MM.1S (cell line): ENCODE measurements at regions not wholly inside any gene's neighbourhood (a gene's known extent, or its start where the extent isn't known, plus 50 kb on each side); places are given as distances from the start of the nearest gene placed in this dataset.

ENCODE experiments used
- DNase-seq: peaks from one replicate; pipeline ENCODE4 v3.0.0-alpha.2; 2015
- H2AFZ ChIP-seq: fragments of 300-600 bp; sonication (generic); 2 replicates; pipeline ENCODE4 v1.6.0; 2016; ENCODE audit warnings: antibody characterized with exemption, low read length
- H3F3A ChIP-seq: fragments of 300-600 bp; sonication (generic); 2 replicates; pipeline ENCODE4 v1.6.1; 2016; ENCODE audit warnings: mild to moderate bottlenecking, antibody characterized with exemption, low read length, moderate library complexity, mixed read lengths; ENCODE audit not compliant: insufficient read depth
- H3K27ac ChIP-seq: fragments of 300-600 bp; sonication (generic); 2 replicates; pipeline ENCODE4 v1.5.1; 2016; ENCODE audit warnings: mild to moderate bottlenecking, low read length
- H3K27me3 ChIP-seq: fragments of 300-600 bp; sonication (generic); replicated peaks from 2 replicates; pipeline ENCODE4 v1.6.0; 2016; ENCODE audit warnings: low read length; ENCODE audit not compliant: insufficient read depth
- H3K36me3 ChIP-seq: fragments of 300-600 bp; sonication (generic); replicated peaks from 2 replicates; pipeline ENCODE4 v1.6.1; 2016; ENCODE audit warnings: mild to moderate bottlenecking, low read length, mixed read lengths; ENCODE audit not compliant: insufficient read depth
- H3K4me1 ChIP-seq: fragments of 300-600 bp; sonication (generic); 2 replicates; pipeline ENCODE4 v1.6.1; 2016; ENCODE audit warnings: low read length, mixed read lengths
- H3K4me2 ChIP-seq: fragments of 300-600 bp; sonication (generic); 2 replicates; pipeline ENCODE4 v1.6.0; 2016; ENCODE audit warnings: low read depth, low read length
- H3K4me3 ChIP-seq: fragments of 300-600 bp; sonication (generic); 2 replicates; pipeline ENCODE4 v1.5.1; 2016; ENCODE audit warnings: low read length, mixed read lengths
- H3K79me2 ChIP-seq: fragments of 300-600 bp; sonication (generic); 2 replicates; pipeline ENCODE4 v1.6.1; 2016; ENCODE audit warnings: mixed run types, low read length, mixed read lengths
- H3K9ac ChIP-seq: fragments of 300-600 bp; sonication (generic); 2 replicates; pipeline ENCODE4 v1.6.1; 2016; ENCODE audit warnings: low read length, mixed read lengths
- H3K9me2 ChIP-seq: fragments of 300-600 bp; sonication (generic); replicated peaks from 2 replicates; pipeline ENCODE4 v1.6.1; 2016; ENCODE audit warnings: mild to moderate bottlenecking, low read length, mixed read lengths; ENCODE audit not compliant: insufficient read depth
- H3K9me3 ChIP-seq: fragments of 300-600 bp; sonication (generic); replicated peaks from 2 replicates; pipeline ENCODE4 v1.6.1; 2016; ENCODE audit warnings: mild to moderate bottlenecking, low read length, mixed read lengths; ENCODE audit not compliant: insufficient read depth
- H4K20me1 ChIP-seq: fragments of 300-600 bp; sonication (generic); 2 replicates; pipeline ENCODE4 v1.6.1; 2016; ENCODE audit warnings: mild to moderate bottlenecking, low read length, moderate library complexity, mixed read lengths; ENCODE audit not compliant: insufficient read depth
- EZH2 ChIP-seq: fragments of 300-600 bp; sonication (generic); optimal IDR thresholded peaks from 2 replicates; pipeline ENCODE3; 2017; ENCODE audit warnings: low read depth, mild to moderate bottlenecking, antibody characterized with exemption, low read length, mixed read lengths
- EZH2phosphoT487 ChIP-seq: fragments of 300-600 bp; sonication (generic); IDR thresholded peaks from 2 replicates; pipeline ENCODE4 v1.6.1; 2018; ENCODE audit warnings: antibody characterized with exemption, low read length
- TF ChIP-seq, protein P1 (sequence below): fragments of 300-600 bp; sonication (generic); IDR thresholded peaks from 2 replicates; pipeline ENCODE4 v1.5.1; 2016; ENCODE audit warnings: antibody characterized with exemption, low read length, mixed read lengths

DNA sequence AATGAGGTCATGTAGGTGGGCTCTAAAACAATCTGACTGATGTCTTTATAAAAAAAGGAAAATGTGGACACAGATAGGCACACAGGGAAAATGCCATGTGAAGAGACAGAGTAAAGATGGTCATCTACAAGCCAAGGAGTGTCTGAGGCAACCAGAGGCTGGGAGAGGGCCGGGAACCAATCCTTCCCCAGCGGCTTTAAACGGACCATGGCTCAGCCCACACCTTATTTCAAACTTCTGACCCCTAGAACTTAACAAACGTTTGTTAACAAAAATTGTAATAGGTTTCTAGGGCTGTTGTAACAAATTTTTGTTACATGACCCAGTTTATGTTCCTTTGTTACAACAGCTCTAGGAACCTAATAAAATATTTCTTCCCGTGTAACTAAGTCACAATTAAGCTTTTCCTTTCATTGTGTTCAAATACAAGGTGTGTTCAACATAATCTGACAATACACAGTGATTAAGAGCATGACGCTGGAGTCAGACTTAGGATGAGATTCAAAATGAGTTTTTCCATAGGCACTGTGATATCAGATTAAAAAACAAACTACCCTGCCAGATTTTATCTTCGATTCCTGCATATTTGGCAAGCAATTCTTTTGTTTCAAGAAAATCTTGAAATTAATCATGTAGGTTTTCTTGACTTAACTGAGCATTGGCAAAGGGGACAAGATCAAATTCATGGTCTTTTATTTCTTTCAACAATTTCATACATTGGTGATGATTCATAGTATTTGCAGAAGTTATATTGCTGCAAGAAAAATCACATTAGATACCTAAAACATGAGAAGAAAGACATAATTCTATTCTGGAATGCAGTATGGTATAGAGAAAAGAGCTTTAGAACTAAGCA lies 169.5 kb upstream of the RIPOR2 start:
- DNase-seq, result no peak
- H3F3A ChIP-seq, result peaks cover 6% of the 10 kb centered on the region; the same call in 1 of the 2 replicates
- TF ChIP-seq, protein P1, sequence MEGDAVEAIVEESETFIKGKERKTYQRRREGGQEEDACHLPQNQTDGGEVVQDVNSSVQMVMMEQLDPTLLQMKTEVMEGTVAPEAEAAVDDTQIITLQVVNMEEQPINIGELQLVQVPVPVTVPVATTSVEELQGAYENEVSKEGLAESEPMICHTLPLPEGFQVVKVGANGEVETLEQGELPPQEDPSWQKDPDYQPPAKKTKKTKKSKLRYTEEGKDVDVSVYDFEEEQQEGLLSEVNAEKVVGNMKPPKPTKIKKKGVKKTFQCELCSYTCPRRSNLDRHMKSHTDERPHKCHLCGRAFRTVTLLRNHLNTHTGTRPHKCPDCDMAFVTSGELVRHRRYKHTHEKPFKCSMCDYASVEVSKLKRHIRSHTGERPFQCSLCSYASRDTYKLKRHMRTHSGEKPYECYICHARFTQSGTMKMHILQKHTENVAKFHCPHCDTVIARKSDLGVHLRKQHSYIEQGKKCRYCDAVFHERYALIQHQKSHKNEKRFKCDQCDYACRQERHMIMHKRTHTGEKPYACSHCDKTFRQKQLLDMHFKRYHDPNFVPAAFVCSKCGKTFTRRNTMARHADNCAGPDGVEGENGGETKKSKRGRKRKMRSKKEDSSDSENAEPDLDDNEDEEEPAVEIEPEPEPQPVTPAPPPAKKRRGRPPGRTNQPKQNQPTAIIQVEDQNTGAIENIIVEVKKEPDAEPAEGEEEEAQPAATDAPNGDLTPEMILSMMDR, result no peak
- no peak for TF ChIP-seq EZH2phosphoT487
- TF ChIP-seq EZH2, result no peak
- H3K27me3 ChIP-seq, result no peaks in the 10 kb centered on the region
- no peak overlapping the region for H3K27ac ChIP-seq
- no peak overlapping the region for H3K4me3 ChIP-seq
- 0 out of 2 replicates have a peak, but pooled peaks cover 6% of the 10 kb centered on the region for H3K79me2 ChIP-seq
- H3K36me3 ChIP-seq, result peaks cover 28% of the 10 kb centered on the region; the same call in 1 of the 2 replicates
- H3K9me3 ChIP-seq, result no peaks in the 10 kb centered on the region
- H3K4me2 ChIP-seq, result no peak overlapping the region
- H2AFZ ChIP-seq, result no peak overlapping the region
- H4K20me1 ChIP-seq, result no peaks in the 10 kb centered on the region
- no peaks in the 10 kb centered on the region for H3K9me2 ChIP-seq
- H3K4me1 ChIP-seq, result peaks cover 31% of the 10 kb centered on the region
- H3K9ac ChIP-seq, result no peak overlapping the region

DNA sequence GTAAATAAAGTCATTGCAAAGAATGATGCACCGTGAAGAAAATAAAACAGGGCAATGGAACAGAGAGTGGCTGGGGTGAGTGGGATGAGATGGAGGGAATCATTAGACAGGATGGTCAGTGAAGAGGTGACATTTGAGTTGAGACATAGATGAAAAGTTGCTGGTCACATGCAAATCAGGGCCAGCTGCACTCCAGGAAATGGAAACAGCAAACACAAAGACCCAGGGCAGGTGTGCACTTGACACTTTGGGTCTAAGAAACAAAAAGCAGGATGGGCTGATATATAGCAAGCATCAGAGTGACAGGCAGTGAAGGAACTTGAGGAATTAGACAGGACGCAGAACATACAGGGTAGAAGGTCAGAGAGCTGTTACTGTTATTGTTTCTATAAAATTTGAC lies 171.5 kb upstream of the RIPOR2 start:
- peaks cover 28% of the 10 kb centered on the region; the same call in 1 of the 2 replicates for H3K36me3 ChIP-seq
- H3K4me2 ChIP-seq, result peak overlapping the region; percentile 31; the same call in 1 of the 2 replicates
- peak; percentile 66 for DNase-seq

DNA sequence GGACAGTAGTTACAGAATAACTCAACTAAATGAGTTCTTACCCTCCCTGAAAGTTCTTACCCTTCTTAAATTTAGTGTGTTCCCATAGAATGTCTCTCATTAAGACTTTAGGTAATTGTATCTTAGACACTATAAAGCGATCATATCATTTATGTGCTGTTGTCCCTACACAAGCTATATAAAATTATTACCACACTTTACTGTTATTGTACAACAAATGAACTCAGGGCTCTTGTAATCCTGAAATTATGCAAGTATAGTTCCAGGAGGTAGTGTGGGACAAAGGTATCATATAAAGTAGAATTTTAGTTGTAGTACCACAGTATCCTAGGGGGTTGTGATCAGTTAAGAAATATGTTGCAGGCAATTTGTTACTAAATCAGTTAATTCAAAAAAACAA lies 167.4 kb upstream of the CARMIL1 start:
- Histone ChIP-seq H3K4me1 (peaks cover 28% of the 10 kb centered on the region), H3K4me2 (no peak overlapping the region), H3K9me3 (no peaks in the 10 kb centered on the region), H3K4me3 (no peak overlapping the region), H3K27me3 (no peaks in the 10 kb centered on the region), H2AFZ (no peak overlapping the region), H3K79me2 (peaks cover 28% of the 10 kb centered on the region), H3K27ac (no peak overlapping the region), H4K20me1 (no peaks in the 10 kb centered on the region), H3K9me2 (no peaks in the 10 kb centered on the region), H3F3A (peaks cover 6% of the 10 kb centered on the region; the same call in 1 of the 2 replicates), H3K9ac (no peak overlapping the region), H3K36me3 (peaks cover 30% of the 10 kb centered on the region; the same call in 1 of the 2 replicates)
- TF ChIP-seq EZH2, result no peak
- TF ChIP-seq, protein P1, result no peak
- no peak for TF ChIP-seq EZH2phosphoT487
- no peak for DNase-seq

More for the DNA sequence above, 171.5 kb upstream of the RIPOR2 start:
- H3K9me3 ChIP-seq, result no peaks in the 10 kb centered on the region
- H2AFZ ChIP-seq, result no peak overlapping the region
- no peaks in the 10 kb centered on the region for H3K27me3 ChIP-seq
- no peaks in the 10 kb centered on the region for H4K20me1 ChIP-seq
- TF ChIP-seq, protein P1, result no peak
- no peak for TF ChIP-seq EZH2
- no peak for TF ChIP-seq EZH2phosphoT487
- 0 out of 2 replicates have a peak, but pooled peaks cover 10% of the 10 kb centered on the region for H3K79me2 ChIP-seq
- no peak overlapping the region for H3K9ac ChIP-seq
- H3K9me2 ChIP-seq, result no peaks in the 10 kb centered on the region
- H3K4me1 ChIP-seq, result peaks cover 31% of the 10 kb centered on the region
- H3F3A ChIP-seq, result peaks cover 6% of the 10 kb centered on the region; the same call in 1 of the 2 replicates
- H3K27ac ChIP-seq, result peak overlapping the region; percentile 46; the same call in 1 of the 2 replicates
- H3K4me3 ChIP-seq, result no peak overlapping the region
